ENCODE measurements at regions not wholly inside any gene's neighbourhood (a gene's known extent, or its start where the extent isn't known, plus 50 kb on each side); places are given as distances from the start of the nearest gene placed in this dataset.

GRCh38 chr12:124514996-124515932, 52.1 kb downstream of the NCOR2 start:
- TF ChIP-seq CTCF (IDR thresholded peaks at IDR 0.05; ENCODE audit: low read length) (no peak), EZH2 (IDR thresholded peaks at IDR 0.05; ENCODE audit: borderline replicate concordance, low read length) (no peak)
